Breast epithelium (tissue), 4 donors: ENCODE measurements at regions not wholly inside any gene's neighbourhood (a gene's known extent, or its start where the extent isn't known, plus 50 kb on each side); places are given as distances from the start of the nearest gene placed in this dataset.
A peak's percentile ranks its signal among the peaks of the same experiment; 100 is the strongest.

Experiments
- DNase-seq, 2 donors: peaks; one replicate each; pipeline ENCODE4 v3.0.0-alpha.2; 2019; ENCODE audit warnings: low spot score in 2 of 2
- H3K27ac ChIP-seq, 2 donors: fragments of 200-600 bp; sonication (generic) in 1 of 2; one replicate each; pipeline ENCODE4 v1.5.1; 2016 to 2019; ENCODE audit warnings: mild to moderate bottlenecking in 1 of 2
- H3K27me3 ChIP-seq, 2 donors: fragments of 200-600 bp; sonication (generic) in 1 of 2; one replicate each; pipeline versions ENCODE4 v1.5.1 to v1.6.0; 2017 to 2019; ENCODE audit warnings: control low read depth in 1 of 2, mild to moderate bottlenecking in 1 of 2
- H3K36me3 ChIP-seq: fragments of 200-600 bp; one replicate; pipeline ENCODE4 v1.5.1; 2019
- H3K4me1 ChIP-seq, 2 donors: fragments of 200-600 bp; sonication (generic); one replicate each; pipeline ENCODE4 v1.5.1; 2016 to 2019; ENCODE audit warnings: control low read depth in 1 of 2
- H3K4me3 ChIP-seq, 3 donors: fragments of 200-600 bp; sonication (generic); 1 replicate in 2 of 3; 2 replicates in 1 of 3; pipeline ENCODE4 v1.5.1; 2016 to 2019; ENCODE audit warnings: mild to moderate bottlenecking in 3 of 3, moderate library complexity in 2 of 3
- H3K9me3 ChIP-seq, 2 donors: fragments of 200-600 bp; sonication (generic) in 1 of 2; one replicate each; pipeline ENCODE4 v1.5.1; 2016 to 2019; ENCODE audit warnings: control low read depth in 1 of 2
- CTCF ChIP-seq, 3 donors: fragments of 450-650 bp; IDR thresholded peaks; one replicate each; pipeline ENCODE4 v1.5.1; 2016 to 2017; ENCODE audit warnings: antibody characterized with exemption in 3 of 3, mild to moderate bottlenecking in 3 of 3, moderate library complexity in 3 of 3
- POLR2A ChIP-seq: fragments of 450-650 bp; IDR thresholded peaks from one replicate; pipeline ENCODE4 v1.6.1; 2016; ENCODE audit warnings: antibody characterized with exemption, mild to moderate bottlenecking, moderate library complexity
- POLR2AphosphoS5 ChIP-seq, 3 donors: sonication (generic); formaldehyde crosslinking; IDR thresholded peaks; one replicate each; pipeline ENCODE4 v1.6.1; 2017; ENCODE audit warnings: antibody characterized with exemption in 3 of 3
- intact Hi-C: fragments of 100-400 bp; cut with DNase I; formaldehyde crosslinking; loops from one replicate; pipeline ENCODE4 v1.15.1; 2023; ENCODE audit warnings: low total_unique reads

GRCh38 chr21:39066829-39067780 lies 116.1 kb downstream of the PSMG1 start:
- Histone ChIP-seq H3K4me1 (no peaks in the 10 kb centered on the region), H3K4me3 (no peak overlapping the region), H3K36me3 (no peaks in the 10 kb centered on the region), H3K27me3 (no peaks in the 10 kb centered on the region), H3K9me3 (no peaks in the 10 kb centered on the region), H3K27ac (peak overlapping the region in 1 of 2 donors; percentile 14)
- intact Hi-C loops = no loop called here
- no peak for DNase-seq
- TF ChIP-seq POLR2AphosphoS5 (IDR thresholded peaks at IDR 0.05) (no peak), POLR2A (no peak), CTCF (IDR thresholded peaks at IDR 0.05) (no peak)

- no peak overlapping the region for H3K4me3 ChIP-seq
- no peaks in the 10 kb centered on the region for H3K27me3 ChIP-seq
- H3K4me1 ChIP-seq = no peaks in the 10 kb centered on the region
- H3K27ac ChIP-seq = no peak overlapping the region
- intact Hi-C loops = no loop called here
- TF ChIP-seq POLR2AphosphoS5 (IDR thresholded peaks at IDR 0.05) (no peak), CTCF (IDR thresholded peaks at IDR 0.05) (no peak), POLR2A (no peak)
- H3K9me3 ChIP-seq = no peaks in the 10 kb centered on the region
- DNase-seq = no peak
- H3K36me3 ChIP-seq = no peaks in the 10 kb centered on the region
Observed at GRCh38 chr21:39065917-39066316, 117.3 kb downstream of the PSMG1 start.

GRCh38 chr21:39064325-39065012 lies 118.8 kb downstream of the PSMG1 start:
- TF ChIP-seq CTCF (IDR thresholded peaks at IDR 0.05) (no peak), POLR2AphosphoS5 (IDR thresholded peaks at IDR 0.05) (no peak), POLR2A (no peak)
- H3K27ac ChIP-seq = no peak overlapping the region
- intact Hi-C loops = no loop called here

GRCh38 chr21:39063517-39063916 lies 119.7 kb downstream of the PSMG1 start:
- no peak for DNase-seq
- intact Hi-C loops = no loop called here
- no peaks in the 10 kb centered on the region for H3K4me1 ChIP-seq
- no peak overlapping the region for H3K27ac ChIP-seq
- H3K36me3 ChIP-seq = no peaks in the 10 kb centered on the region
- TF ChIP-seq POLR2AphosphoS5 (IDR thresholded peaks at IDR 0.05) = no peak
- no peak for TF ChIP-seq CTCF (IDR thresholded peaks at IDR 0.05)
- no peak for TF ChIP-seq POLR2A
- H3K9me3 ChIP-seq = no peaks in the 10 kb centered on the region
- H3K27me3 ChIP-seq = no peaks in the 10 kb centered on the region
- H3K4me3 ChIP-seq = no peak overlapping the region

More at GRCh38 chr21:39064325-39065012, 118.8 kb downstream of the PSMG1 start:
- Histone ChIP-seq H3K4me3 (no peak overlapping the region), H3K36me3 (no peaks in the 10 kb centered on the region), H3K27me3 (no peaks in the 10 kb centered on the region), H3K9me3 (no peaks in the 10 kb centered on the region), H3K4me1 (no peaks in the 10 kb centered on the region)
- no peak for DNase-seq

DNA sequence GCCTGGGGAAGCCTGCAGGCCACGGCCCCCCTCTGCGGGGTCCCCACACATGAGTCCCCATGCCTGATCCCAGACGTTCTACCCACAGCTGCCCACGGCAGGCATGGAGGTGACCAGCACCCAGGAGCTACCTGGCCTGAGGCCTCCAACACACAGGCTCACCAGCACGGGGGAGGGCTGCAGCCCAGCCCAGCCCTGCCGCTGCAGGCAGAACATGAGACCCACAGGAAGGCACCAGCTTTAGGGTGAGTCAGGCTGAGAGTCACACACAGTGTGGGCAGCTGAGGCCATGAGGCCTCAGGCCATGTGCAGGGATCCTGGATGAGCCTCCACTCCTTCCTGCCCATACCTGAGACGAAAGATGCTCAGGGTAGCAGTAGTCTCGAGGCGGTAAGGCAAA lies 121.1 kb downstream of the PSMG1 start:
- no peak for TF ChIP-seq CTCF (IDR thresholded peaks at IDR 0.05)
- no peak for TF ChIP-seq POLR2A
- no peak for TF ChIP-seq POLR2AphosphoS5 (IDR thresholded peaks at IDR 0.05)
- H3K36me3 ChIP-seq = no peaks in the 10 kb centered on the region
- intact Hi-C loops = no loop called here
- no peaks in the 10 kb centered on the region for H3K4me1 ChIP-seq
- H3K9me3 ChIP-seq = no peaks in the 10 kb centered on the region
- no peak overlapping the region for H3K27ac ChIP-seq
- no peak overlapping the region for H3K4me3 ChIP-seq
- no peaks in the 10 kb centered on the region for H3K27me3 ChIP-seq
- no peak for DNase-seq
